ENCODE measurements at regions not wholly inside any gene's neighbourhood (a gene's known extent, or its start where the extent isn't known, plus 50 kb on each side); places are given as distances from the start of the nearest gene placed in this dataset.
"Not testable (repeated sequence)": the region's sequence is repeated elsewhere in the genome, so short reads cannot be mapped to it uniquely, and the experiment has no call there.

DNA sequence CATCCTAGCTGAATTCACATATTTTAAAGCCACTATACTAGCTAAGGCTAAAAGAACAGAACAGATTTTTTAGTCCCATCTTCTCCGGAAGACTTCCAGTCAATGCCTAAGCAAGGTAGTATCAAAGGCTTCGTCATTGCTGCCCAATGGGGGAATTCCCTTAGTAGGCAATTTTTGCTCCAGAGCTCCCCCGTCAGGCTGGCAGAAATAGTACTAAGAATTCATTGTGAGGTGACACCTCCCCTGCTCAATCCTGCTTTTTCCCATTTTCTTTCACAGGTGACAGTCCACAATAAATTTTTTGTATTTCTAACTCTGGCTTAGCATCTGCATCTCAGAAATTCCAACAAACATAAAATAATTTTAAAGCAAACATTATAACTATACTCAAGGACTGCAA, 52.8 kb upstream of the SRSF6 start:
- Mint-ChIP-seq H3K4me1 (ENCODE audit: low read depth, unreplicated experiment) (no peaks in the 10 kb centered on the region), H3K36me3 (ENCODE audit: insufficient read depth, unreplicated experiment) (no peaks in the 10 kb centered on the region), H3K9me3 (ENCODE audit: unreplicated experiment) (peaks cover 17% of the 10 kb centered on the region), H3K27ac (ENCODE audit: unreplicated experiment) (no peak overlapping the region), H3K27me3 (ENCODE audit: insufficient read depth, unreplicated experiment) (peaks cover 10% of the 10 kb centered on the region), H3K4me3 (ENCODE audit: unreplicated experiment) (no peak overlapping the region)
- peak; percentile 45 to 46 for TF ChIP-seq CTCF (IDR thresholded peaks at IDR 0.05; ENCODE audit: insufficient read depth in 1 of 2, low read depth in 1 of 2, low read length in 1 of 2, severe bottlenecking in 1 of 2, unreplicated experiment in 1 of 2)
- CTCF ChIA-PET = interaction anchor here (0.5 to 0.7 kb wide), 2 partner anchors 44 to 366 kb away, joined by 3 to 6 read pairs; no protein-coding TSS in a partner anchor
- POLR2A ChIA-PET = no interaction called here
- Histone ChIP-seq H3K4me3 (ENCODE audit: low read depth, low read length) (no peak overlapping the region), H3K27me3 (replicated peaks; ENCODE audit: control insufficient read depth, insufficient read depth, low read length) (no peaks in the 10 kb centered on the region), H3K9me3 (peaks cover 8% of the 10 kb centered on the region; the same call in 1 of the 2 replicates), H3K36me3 (ENCODE audit: control insufficient read depth, insufficient read depth, low read length) (no peaks in the 10 kb centered on the region), H3K4me1 (no peaks in the 10 kb centered on the region)
- intact Hi-C loops (cut with micrococcal nuclease; ENCODE audit: unreplicated experiment) = loop anchor here (10.0 kb wide), 1 partner anchor 1200 kb away; no protein-coding TSS in a partner anchor
- no TSS peak for BruUV-seq (replicated peaks)
- peak in 1 of 2 experiments; percentile 64 for DNase-seq

GRCh38 chr20:43400882-43401281, 56.8 kb upstream of the SRSF6 start:
- H3K4me3 Mint-ChIP-seq (ENCODE audit: unreplicated experiment); H3K27me3 Mint-ChIP-seq (ENCODE audit: insufficient read depth, unreplicated experiment); BruUV-seq (replicated peaks); H3K36me3 Mint-ChIP-seq (ENCODE audit: insufficient read depth, unreplicated experiment); H3K9me3 Mint-ChIP-seq (ENCODE audit: unreplicated experiment); H3K27ac Mint-ChIP-seq (ENCODE audit: unreplicated experiment); H3K4me3 ChIP-seq (ENCODE audit: low read depth, low read length); CTCF ChIA-PET; H3K36me3 ChIP-seq (ENCODE audit: control insufficient read depth, insufficient read depth, low read length); POLR2A ChIA-PET; H3K4me1 Mint-ChIP-seq (ENCODE audit: low read depth, unreplicated experiment); H3K4me1 ChIP-seq; H3K9me3 ChIP-seq; H3K27me3 ChIP-seq (replicated peaks; ENCODE audit: control insufficient read depth, insufficient read depth, low read length); DNase-seq: not testable (repeated sequence)
- intact Hi-C loops (cut with micrococcal nuclease; ENCODE audit: unreplicated experiment) = loop anchor here (10.0 kb wide), 1 partner anchor 1196 kb away; no protein-coding TSS in a partner anchor

DNA sequence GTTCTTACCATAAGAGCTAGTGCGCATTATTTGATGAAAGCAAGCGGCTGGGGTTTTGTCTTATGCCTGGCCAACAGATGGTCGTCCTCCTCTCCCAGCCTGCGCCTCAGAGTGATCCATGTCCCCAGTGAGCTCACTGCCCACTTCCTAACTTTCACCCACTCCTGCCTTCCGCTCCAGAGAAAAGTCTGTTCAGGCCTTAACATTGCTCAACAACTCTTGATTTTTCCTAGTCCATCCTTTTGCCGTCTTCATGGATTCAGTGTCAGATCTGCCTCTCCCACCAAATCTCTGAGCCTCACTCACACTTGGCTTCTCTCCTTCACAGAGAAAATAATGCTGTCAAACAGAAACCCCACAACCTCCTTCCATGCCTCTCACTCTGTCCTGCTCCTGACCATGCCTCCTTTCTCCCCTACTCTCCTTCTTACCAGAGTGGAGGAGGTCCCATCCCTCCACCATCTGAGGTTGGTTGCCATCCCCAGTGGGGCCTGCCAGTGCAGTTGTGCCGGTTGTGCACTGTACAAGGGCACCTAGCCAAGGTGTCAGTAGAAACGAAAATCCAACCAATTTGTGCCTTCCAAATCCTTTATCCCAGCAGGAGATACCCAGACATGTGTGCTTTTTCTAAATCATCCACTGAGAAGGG, 58.9 kb upstream of the SRSF6 start:
- POLR2A ChIA-PET = no interaction called here
- intact Hi-C loops (cut with micrococcal nuclease; ENCODE audit: unreplicated experiment) = no loop called here
- peaks cover 5% of the 10 kb centered on the region for H3K27me3 Mint-ChIP-seq (ENCODE audit: insufficient read depth, unreplicated experiment)
- no TSS peak for BruUV-seq (replicated peaks)
- H3K4me3 Mint-ChIP-seq (ENCODE audit: unreplicated experiment) = no peak overlapping the region
- CTCF ChIA-PET = no interaction called here
- H3K27me3 ChIP-seq (replicated peaks; ENCODE audit: control insufficient read depth, insufficient read depth, low read length) = no peaks in the 10 kb centered on the region
- H3K27ac Mint-ChIP-seq (ENCODE audit: unreplicated experiment) = no peak overlapping the region
- H3K9me3 ChIP-seq = no peaks in the 10 kb centered on the region
- no peaks in the 10 kb centered on the region; the same call in 1 of the 2 replicates for H3K4me1 ChIP-seq
- no peak for DNase-seq
- no peaks in the 10 kb centered on the region for H3K4me1 Mint-ChIP-seq (ENCODE audit: low read depth, unreplicated experiment)
- no peaks in the 10 kb centered on the region for H3K36me3 Mint-ChIP-seq (ENCODE audit: insufficient read depth, unreplicated experiment)
- H3K4me3 ChIP-seq (ENCODE audit: low read depth, low read length) = no peak overlapping the region
- H3K36me3 ChIP-seq (ENCODE audit: control insufficient read depth, insufficient read depth, low read length) = no peaks in the 10 kb centered on the region
- no peak for TF ChIP-seq CTCF (IDR thresholded peaks at IDR 0.05; ENCODE audit: insufficient read depth in 1 of 2, low read depth in 1 of 2, low read length in 1 of 2, severe bottlenecking in 1 of 2, unreplicated experiment in 1 of 2)
- no peaks in the 10 kb centered on the region for H3K9me3 Mint-ChIP-seq (ENCODE audit: unreplicated experiment)

Measured in Caco-2 (cell line).